ENCODE measurements at regions not wholly inside any gene's neighbourhood (a gene's known extent, or its start where the extent isn't known, plus 50 kb on each side); places are given as distances from the start of the nearest gene placed in this dataset.
A peak's percentile ranks its signal among the peaks of the same experiment; 100 is the strongest.
"Not testable (repeated sequence)": the region's sequence is repeated elsewhere in the genome, so short reads cannot be mapped to it uniquely, and the experiment has no call there.

GRCh38 chr6:77105091-77105490 is 358.2 kb downstream of the HTR1B start:
- DNase-seq (ENCODE audit: low spot score) = no peak

GRCh38 chr6:77097940-77098339 is 365.4 kb downstream of the HTR1B start:
- intact Hi-C loops (cut with DNase I) = no loop called here
- no peak for DNase-seq (ENCODE audit: low spot score)

More at GRCh38 chr6:77105091-77105490, 358.2 kb downstream of the HTR1B start:
- intact Hi-C loops (cut with DNase I) = no loop called here

DNA sequence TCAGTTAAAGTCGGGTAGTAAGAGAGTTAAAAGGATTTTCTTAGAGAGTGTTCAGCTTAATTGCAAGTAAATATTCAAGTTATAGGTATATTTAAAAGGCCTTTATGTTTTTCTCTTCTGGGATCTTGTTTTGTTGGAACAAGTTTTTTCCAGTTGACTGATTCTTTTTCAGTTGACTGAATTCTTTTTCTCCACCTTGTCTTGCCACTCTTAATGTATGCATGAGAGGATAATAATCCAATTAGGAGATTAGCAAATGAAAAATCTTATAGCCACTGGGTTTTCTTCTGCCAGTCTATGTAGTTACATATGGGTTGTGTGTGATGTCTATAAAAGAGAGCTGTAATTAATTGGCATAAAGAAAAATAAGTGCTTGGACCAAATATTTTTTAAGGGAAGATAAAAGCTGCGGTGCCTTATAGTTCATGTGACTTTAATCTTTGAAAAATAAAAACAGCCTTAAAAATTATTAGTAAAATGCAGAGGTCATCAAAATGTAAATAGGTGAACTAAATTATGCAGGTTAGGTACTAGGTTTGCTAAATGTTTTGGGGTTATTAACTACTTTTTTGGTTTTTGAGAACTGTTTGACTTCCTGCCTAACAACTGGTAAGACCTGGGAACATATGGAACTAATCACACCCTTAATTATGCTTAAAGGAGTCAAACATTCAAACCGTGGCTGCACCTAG is 367.2 kb downstream of the HTR1B start:
- intact Hi-C loops (cut with DNase I) = no loop called here
- no peak for DNase-seq (ENCODE audit: low spot score)

DNA sequence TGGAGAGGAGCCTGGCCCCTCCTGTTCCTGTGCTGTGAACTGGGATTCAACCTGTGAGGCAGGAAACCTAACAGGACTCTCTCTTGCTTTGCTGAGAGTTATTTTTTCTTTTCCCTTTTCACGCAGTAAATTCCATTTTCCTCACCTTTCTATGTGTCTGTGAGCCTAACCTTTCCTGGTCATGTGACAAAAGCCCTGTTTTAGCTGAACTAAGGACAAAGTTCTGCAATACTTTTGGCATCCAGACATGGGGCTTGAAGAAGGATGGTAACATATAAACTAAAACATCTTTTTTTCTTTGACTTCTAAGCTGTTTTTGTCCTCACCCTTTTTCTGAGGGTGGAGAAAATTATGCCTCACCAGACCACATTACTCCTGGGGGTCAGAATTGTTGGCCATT is 368.5 kb downstream of the HTR1B start:
- DNase-seq (ENCODE audit: low spot score) = no peak
- intact Hi-C loops (cut with DNase I) = no loop called here

DNA sequence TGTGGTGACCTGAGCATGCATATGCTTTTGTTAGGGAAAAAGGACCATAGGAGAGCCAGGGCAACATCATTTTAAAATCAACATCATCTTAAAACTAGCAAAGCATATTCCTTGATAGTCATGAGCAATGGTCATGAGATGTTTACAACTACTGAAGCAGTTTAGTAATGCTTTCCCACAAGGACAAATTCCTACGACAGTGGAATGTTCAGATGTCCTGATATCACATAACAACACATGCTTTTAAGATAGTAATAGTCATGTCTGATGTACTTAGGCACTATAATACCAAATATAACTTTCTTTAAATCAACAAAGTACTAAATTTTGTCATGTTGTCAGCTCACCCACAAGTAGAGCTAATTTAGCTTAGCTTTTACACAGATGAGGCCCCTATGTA is 370.3 kb downstream of the HTR1B start:
- intact Hi-C loops (cut with DNase I) = no loop called here
- no peak for DNase-seq (ENCODE audit: low spot score)

DNA sequence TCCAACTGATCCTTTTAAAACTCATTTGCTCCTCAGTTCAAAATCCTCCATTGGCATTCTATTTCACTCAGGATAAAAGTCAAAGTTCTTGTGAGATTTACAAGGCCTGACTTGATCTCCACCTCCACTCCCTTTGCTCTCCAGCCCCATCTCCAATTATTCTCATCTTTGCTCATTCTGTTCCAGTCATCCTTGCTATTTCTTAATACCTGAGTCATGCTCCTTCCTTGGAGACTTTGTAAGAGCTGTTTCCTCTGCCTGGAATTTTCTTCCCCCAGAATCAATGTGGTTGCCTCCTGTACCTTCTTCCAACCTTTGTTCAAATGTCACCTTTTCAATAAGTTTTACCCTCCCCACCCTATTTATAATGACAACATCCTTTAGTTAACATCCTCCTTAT is 373.5 kb downstream of the HTR1B start:
- DNase-seq (ENCODE audit: low spot score) = no peak
- intact Hi-C loops (cut with DNase I) = no loop called here

GRCh38 chr6:77087794-77088318 is 375.4 kb downstream of the HTR1B start:
- intact Hi-C loops (cut with DNase I) = not testable (repeated sequence)
- peak; percentile 45 for DNase-seq (ENCODE audit: low spot score)

DNA sequence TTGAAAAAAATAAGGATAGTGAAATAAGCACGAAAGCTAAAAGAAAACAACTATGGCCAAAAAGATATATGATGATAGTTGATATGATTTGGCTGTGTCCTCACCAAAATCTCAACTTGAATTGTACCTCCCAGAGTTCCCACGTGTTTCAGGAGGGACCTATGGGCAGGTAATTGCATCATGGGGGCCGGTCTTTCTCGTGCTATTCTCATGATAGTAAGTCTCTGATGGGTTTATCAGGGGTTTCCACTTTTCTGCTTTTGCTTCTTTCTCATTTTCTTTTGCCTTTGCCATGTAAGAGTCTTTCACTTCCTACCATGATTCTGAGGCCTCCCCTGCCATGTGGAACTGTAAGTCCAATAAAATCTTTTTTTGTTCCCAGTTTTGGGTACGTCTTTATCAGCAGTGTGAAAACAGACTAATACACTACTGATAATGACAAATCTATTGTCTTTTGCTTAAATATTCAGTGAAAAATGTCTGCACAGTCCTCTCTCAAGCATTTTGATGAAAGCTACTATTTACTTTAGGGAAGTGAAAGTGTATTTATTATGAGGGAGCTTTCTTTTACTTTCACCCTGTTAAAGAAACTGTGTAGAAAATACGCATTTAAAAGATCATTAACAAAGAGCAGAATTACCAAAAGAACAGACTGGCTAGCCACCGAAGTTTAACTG is 389.1 kb downstream of the HTR1B start:
- intact Hi-C loops (cut with DNase I) = no loop called here
- DNase-seq (ENCODE audit: low spot score) = no peak

- no peak for DNase-seq (ENCODE audit: low spot score)
- intact Hi-C loops (cut with DNase I) = no loop called here
These were observed 389.9 kb downstream of the HTR1B start for GRCh38 chr6:77073410-77073760.

DNA sequence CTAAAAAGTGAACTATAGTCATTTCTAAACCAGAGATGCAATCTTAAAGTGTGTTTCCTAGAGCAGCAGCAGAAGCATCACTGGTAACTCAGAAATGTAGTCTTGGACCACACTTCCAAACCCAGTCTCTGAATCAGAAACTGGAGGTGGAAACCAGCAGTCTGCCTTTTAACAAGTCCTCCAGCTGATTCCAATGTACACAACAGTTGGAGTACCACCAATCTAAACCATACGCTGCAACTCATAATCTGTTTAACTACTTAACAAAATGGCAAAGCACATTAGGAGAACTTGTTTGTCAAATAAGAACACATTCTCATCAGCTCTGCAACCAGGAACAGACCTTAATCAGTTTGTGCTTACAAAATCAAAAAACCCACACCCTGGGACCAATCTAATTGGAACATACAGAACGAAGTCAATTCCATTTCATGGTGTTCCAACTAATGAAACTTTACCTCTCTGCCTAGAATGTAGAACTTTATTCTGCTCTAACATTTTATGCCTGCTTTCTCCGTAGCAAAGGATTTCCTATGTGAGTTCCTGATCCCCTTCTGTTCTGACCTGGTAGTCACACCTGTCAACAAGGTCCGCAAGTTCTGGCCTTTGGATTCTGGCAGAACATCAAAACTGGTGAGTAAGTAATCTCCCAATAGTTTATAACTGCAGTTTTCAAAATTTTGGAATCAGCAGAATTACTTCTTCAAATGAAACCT is 390.4 kb downstream of the HTR1B start:
- no peak for DNase-seq (ENCODE audit: low spot score)
- intact Hi-C loops (cut with DNase I) = no loop called here

GRCh38 chr6:77063494-77063893 is 399.8 kb downstream of the HTR1B start:
- peak; percentile 72 for DNase-seq (ENCODE audit: low spot score)
- intact Hi-C loops (cut with DNase I) = loop anchor here in 1 of 2 donors (5.0 kb wide), 1 partner anchor 786 kb away; no protein-coding TSS in a partner anchor

- no peak for DNase-seq (ENCODE audit: low spot score)
- intact Hi-C loops (cut with DNase I) = no loop called here
These were observed 407.6 kb downstream of the HTR1B start for GRCh38 chr6:77055711-77056110.

DNA sequence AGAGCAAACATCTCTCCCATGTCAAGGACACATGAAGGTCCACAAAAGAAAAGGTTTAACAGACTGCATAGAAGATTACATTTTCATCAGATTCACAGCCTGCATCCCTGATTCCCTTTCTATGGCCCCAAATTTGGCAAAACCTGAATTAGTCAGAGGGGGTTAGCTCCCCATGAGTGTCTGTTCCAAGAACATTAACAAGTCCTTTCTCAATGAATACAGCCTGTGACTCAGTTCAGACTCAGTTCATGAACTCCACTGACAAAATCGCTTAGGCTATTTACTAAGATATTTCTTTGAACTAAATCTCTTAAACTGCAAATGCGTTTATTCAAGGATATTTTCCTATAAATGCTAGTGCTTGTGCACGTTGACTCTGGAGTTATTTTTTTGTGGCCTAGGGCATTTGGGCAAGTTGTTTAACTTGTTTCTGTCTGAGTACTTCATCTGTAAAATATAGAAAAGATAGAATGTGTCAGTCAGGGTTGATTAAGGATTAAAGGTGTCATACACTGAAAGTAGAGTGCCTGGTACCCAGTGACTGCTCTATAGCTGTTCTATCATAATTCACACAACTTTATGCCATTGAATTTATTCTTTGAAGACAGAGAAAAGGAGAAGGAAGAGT is 422.6 kb downstream of the HTR1B start:
- intact Hi-C loops (cut with DNase I) = no loop called here
- DNase-seq (ENCODE audit: low spot score) = no peak

- DNase-seq (ENCODE audit: low spot score) = no peak
- intact Hi-C loops (cut with DNase I) = no loop called here
These were observed 424.5 kb downstream of the HTR1B start for GRCh38 chr6:77038807-77039206.

DNA sequence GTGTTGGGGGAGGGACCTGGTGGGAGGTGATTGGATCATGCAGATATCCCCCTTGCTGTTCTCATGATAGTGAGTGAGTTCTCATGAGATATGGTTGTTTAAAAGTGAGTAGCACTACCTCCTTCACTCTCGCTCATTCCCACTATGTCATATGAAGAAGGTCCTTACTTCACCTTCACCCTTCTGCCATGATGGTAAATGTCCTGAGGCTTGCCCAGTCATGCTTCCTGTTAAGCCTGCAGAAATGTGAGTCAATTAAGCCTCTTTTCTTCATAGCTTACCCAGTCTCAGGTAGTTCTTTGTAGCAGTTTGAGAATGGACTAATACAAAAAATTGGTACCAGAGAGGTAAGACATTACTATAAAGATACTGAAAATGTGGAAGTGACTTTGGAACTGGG is 425.9 kb downstream of the HTR1B start:
- intact Hi-C loops (cut with DNase I) = no loop called here
- no peak for DNase-seq (ENCODE audit: low spot score)

GRCh38 chr6:77036400-77036799 is 426.9 kb downstream of the HTR1B start:
- DNase-seq (ENCODE audit: low spot score) = no peak

GRCh38 chr6:77034161-77034560 is 429.1 kb downstream of the HTR1B start:
- no peak for DNase-seq (ENCODE audit: low spot score)
- intact Hi-C loops (cut with DNase I) = no loop called here

More at GRCh38 chr6:77036400-77036799, 426.9 kb downstream of the HTR1B start:
- intact Hi-C loops (cut with DNase I) = no loop called here

DNA sequence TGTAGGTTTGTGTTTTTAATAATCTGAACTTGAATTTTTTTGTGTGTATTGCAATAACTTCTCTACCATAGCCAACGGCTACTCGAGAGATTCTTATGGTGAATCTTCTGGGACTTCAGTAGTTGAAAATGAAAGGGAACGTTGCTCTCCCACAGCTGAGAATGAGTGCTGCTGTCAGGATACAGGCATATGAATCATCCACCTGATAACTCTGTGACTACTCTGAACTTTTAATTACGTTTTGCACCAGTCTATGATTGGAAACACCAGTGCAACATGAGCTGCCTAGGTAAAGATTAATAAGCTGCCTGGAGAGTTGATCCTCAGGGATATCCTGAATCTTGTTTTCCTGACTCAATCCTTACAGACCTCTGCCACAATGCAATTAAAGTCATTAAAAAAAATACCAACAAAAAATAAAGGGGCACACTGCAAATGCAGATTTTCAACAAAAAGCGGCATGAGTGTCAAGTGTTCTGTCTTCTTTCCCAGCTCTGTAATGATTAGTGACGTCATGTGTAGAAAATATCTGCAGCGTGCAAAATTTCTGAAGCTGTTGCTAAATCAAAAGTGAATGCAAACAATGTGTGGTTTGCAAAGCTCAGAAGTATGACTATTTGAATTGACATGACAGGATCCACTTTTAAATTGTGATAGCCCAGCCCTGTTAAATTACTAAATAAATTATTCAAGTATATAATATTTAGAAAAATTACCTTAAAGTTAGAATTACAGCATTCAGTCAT is 432.2 kb downstream of the HTR1B start:
- DNase-seq (ENCODE audit: low spot score) = no peak
- intact Hi-C loops (cut with DNase I) = no loop called here

DNA sequence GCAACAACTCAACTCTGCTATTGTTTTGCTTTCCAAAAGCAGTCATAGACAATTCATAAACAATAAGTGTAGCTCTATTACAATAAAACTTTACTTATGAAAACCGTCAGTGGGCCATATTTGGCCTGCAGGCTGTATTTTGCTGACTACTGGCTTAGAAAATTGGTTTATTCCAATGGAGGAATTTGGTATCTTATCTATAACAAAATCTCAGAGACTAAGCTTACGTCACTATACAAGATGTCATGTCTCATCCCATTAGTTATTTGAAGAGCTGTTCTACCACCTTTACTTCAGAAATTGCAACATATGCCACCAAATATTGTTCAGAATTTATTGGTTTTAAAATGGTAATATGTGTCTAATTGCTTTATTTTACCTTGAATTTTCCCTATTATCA is 436.9 kb downstream of the HTR1B start:
- intact Hi-C loops (cut with DNase I) = no loop called here

More for the DNA sequence above, 436.9 kb downstream of the HTR1B start:
- DNase-seq (ENCODE audit: low spot score) = no peak
